HT1080 (cell line): ENCODE measurements at regions not wholly inside any gene's neighbourhood (a gene's known extent, or its start where the extent isn't known, plus 50 kb on each side); places are given as distances from the start of the nearest gene placed in this dataset.
"Not testable (repeated sequence)": the region's sequence is repeated elsewhere in the genome, so short reads cannot be mapped to it uniquely, and the experiment has no call there.

Experiments
- DNase-seq: peaks from one replicate; pipeline ENCODE4 v3.0.0-alpha.2; 2015; ENCODE audit warnings: low read depth

DNA sequence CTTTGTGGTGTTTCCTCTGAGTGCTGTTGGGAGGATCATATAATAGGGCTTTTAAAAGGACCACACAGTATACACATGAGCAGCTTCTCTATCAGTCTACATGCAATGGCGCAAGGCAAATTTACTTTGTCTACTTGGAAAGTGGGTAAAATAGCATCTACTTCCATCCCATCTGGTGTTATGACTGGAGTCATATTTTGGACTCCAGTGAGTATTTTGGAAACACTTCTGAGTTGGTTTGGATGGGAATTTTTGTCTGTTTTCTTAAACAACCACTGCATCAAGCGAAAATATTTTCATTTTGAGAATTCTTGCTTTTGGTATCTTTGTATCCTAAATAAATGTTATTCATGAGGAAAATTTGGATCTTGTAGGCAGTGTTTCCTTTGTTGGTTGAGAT, 220.8 kb downstream of the NMUR2 start:
- DNase-seq, result no peak

DNA sequence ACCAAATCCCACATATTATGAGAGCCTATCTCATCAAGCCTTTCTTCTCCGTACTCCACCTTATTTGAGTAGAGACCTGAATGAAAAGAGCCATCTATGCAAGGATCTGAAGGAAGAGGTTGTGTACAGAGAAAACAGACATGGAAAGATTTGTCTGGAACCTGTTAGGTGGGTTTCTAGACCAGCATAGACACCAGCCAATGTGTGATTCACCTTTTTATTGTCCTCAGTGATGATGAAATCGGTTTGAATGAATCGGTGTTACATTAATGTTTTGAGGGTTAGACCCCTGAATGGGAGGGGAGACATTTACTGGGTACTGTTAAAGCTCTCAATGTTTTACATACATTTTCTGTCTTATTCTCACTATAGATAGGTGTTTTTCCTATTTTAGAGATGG, 223.6 kb downstream of the NMUR2 start:
- no peak for DNase-seq

DNA sequence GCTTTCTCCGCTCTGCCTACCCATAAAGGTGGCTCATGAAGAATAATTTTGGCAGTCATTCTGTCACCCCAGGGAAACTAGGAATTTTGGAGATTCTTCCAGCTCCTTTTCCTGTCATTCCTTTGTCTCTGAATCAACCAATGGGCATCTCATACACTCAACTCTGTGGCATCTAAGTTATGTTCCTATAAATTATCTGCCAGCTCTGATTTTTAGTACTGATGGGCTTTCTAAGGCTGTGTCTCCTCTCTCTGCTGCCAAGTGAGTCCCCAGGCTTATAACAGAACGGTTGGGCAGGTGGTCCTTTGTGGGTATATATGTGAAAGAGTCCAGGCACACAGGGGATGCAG, 226.8 kb downstream of the NMUR2 start:
- DNase-seq, result no peak

DNA sequence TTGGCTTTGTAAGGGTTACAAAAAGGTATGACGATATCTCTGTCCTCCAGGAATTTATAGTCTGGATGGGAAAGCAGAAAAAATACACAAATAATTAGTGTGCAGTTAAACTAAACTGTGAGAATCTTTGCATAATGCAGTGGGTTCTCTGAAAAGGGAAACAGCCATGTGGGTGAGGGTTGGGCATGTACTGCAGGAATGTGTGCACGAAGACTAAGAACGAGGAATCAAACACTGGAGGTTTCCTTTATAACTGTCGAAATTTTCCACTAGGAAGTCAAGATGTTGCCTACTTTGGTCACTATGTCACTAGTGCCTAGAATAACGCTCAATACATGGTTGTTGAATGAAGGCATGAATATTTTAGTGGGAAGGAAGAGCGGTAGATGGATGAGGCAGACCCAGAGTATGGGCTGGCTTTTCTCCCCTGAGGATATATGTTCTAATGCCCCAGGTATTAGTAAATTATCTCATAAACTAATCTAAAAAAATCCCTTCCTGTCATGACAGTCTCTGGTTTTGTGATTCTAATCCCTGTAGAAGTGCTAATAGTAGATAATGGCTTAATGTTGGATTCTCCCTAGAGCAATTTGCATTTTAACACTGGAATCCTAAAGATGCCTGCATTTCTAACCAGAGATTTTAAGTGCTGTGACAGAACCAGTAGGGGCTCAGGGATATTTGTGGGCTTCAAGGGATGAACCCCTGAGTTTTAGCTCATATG, 227.3 kb downstream of the NMUR2 start:
- DNase-seq, result no peak

DNA sequence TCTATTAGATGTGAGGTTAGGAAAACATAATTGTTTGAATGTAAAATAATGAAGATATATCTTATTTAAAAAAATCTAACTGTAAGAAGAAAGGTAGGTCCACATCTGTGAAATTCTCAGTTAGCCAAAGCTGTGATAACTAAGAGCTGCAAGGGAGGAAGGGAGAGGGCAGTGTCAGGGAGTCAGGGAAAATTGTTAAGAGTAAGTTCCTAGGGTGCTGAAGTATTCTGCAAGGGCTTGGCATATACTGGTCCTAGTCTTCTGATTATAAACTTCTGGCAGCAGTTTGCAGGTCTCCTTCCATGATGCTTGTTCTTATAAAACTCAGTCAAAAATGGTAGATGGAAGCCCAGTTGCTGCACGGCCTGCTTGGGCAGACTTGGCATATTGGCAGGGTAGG, 233.2 kb downstream of the NMUR2 start:
- no peak for DNase-seq

DNA sequence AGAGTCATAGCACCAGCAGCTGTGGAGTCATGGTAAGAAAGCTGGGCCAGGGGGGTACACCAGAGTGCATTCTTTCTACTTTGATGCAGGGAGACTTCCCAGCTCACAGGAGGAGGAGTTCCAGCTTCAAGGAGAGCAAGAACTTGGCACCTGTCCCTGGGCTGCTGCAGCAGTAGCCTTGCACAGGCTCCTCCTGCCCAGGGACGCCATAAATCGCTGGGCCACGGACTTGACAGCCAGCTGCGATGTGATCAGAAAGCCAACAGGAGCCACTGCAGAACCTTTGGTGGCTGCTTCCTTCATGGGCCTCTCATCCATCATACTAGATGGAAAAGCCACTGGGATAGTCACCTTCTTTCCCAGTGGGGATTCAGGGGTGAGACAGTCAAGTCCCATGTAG, 234.7 kb downstream of the NMUR2 start:
- DNase-seq, result no peak

DNA sequence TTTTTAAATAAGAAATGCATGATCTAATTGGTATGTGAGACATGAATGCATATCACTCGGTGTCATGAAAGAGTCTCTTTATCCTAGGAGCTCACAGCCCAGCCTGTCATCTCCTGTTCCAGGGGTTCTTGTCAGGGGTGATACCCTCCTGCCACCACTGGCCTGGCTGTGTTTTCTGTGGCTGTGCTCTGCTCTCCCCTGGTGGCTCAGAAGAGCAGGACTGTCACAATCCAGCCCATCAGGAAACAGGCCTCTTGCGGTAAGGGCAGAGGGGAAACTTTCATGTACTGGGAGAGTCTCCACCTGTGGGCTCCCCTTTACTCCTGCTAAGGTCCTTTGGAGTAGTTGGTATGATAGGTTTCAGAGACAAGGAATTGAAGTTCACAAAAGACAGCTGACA, 240.2 kb upstream of the GLRA1 start:
- DNase-seq, result no peak

DNA sequence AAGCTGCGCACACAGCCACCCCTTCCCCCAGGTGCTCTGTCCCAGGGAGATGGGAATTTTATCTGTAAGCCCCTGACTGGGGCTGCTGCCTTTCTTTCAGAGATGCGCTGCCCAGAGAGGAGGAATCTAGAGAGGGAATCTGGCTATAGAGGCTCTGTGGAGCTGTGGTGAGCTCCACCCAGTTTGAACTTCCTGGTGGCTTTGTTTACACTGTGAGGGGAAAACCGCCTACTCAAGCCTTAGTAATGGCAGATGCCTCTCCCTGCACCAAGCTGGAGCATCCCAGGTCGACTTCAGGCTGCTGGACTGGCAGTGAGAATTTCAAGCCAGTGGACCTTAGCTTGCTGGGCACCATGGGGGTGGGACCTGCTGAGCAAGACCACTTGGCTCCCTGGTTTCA, 235.2 kb upstream of the GLRA1 start:
- not testable (repeated sequence) for DNase-seq

DNA sequence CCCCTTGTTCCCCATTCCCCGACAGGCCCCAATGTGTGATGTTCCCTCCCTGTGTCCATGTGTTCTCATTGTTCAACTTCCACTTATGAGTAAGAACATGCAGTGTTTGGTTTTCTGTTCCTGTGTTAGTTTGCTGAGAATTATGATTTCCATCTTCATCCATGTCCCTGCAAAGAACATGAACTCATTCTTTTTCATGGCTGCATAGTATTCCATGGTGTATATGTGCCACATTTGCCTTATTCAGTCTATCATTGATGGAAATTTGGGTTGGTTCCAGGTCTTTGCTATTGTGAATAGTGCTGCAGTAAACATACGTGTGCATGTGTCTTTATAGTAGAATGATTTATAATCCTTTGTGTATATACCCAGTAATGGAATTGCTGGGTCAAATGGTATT, 229.8 kb upstream of the GLRA1 start:
- DNase-seq, result not testable (repeated sequence)

DNA sequence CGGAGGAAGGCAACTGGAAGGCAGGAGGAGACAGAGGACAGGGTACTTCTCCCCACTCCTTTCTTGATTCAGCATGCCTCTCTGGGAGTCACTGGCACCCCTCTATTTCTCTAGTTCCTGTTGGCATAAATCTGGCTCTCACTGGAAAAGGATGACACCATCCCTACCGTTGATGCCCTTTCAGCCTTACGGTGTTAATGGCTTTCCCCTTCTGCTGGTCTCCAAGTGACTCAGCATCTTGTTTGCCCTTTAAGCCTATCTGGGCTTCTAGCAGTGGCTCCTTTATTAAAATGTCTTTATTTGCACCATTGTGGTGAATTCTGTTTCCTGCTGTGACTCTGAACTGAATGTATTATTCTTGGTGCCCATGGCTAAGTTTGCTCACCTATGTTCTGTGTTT, 227.3 kb upstream of the GLRA1 start:
- DNase-seq, result peak; percentile 17

DNA sequence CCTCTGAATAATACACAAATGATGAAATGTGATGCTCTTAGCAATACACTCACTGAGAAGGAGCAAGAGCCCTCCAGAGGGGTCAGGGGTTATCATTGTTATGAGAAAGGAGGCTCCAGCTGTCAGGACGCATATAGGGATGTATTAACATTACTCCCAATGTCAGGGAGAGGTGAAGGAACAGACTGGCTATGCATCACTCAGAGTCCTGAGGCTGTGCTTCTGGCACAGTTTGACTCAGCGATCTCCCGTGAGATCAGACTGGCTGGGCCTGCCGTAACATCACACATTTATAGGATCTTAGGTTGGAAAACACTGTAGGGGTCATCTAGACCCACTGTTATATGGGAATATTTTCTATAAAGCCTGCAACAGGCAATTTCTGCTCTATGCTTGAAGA, 226.5 kb upstream of the GLRA1 start:
- DNase-seq, result no peak

DNA sequence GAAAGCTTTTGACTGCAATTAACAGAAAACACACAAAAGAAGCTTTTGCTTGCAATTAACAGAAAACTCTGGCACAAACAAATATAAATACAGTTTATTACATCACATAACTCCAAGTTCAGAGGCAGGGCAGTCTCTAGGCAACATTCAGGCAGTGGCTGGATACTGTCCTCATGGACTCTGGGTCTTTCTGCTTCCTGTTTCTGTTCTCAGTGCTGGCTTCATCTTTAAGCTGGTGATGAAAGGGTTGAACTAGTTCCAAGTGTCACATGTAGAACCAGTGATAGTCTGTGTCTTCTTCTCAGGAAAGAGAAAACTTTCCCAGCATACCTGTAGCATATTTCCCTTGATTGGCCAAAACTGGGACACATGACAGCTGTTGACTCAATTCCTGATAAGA, 222.6 kb upstream of the GLRA1 start:
- no peak for DNase-seq

DNA sequence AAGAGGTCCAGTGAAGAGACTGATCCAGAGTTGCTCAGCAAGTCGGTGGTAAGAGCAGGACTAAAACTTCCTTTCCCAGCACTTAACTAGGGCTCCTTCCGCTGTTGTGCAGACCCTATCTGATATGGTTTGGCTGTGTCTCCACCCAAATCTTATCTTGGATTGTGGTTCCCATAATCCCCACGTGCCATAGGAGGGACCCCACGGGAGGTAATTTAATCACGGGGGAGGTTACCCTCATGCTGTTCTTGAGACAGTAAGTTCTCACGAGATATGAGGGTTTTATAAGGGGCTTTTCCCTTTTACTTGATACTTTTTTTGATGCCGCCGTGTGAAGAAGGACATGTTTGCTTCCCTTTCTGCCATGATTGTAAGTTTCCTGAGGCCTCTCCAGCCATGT, 221.9 kb upstream of the GLRA1 start:
- no peak for DNase-seq

DNA sequence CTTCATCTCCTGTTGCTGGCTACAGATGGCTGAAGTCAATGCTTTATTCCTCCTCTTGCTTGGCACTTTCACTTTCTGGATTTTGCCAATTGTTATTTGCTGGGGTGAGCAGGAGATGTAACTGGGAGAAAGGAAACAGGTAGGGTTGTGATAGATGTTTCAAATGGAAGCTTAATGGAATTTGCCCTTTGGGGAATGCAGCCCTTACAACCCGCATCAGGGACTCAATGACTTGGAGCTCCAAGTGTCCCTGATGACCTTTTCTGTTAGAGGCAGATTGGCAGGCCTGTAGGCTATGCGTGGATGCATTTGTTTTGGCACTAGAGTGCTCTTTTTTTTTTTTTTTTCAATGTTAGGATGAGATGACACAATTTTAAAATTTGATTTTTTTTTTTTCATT, 219.9 kb upstream of the GLRA1 start:
- DNase-seq, result no peak

DNA sequence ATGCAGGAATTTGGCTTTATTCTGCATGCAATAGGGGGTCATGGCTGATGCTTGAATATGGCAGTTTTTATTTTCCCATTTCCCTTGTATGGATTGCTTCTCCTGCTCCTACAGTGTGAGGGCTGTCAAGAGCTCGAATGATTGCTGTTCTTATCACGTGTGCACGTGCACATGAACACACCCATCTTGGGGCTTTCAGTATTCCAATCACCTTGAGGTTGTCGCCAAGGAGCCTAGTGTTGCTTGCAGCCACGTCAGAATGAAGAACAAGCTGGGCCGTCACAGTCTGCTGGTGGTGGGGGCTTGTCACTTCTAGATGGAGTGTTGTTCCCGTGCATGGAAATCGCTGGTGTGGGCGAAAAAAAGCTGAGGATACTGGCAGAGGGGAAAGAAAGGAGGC, 219.4 kb upstream of the GLRA1 start:
- no peak for DNase-seq

DNA sequence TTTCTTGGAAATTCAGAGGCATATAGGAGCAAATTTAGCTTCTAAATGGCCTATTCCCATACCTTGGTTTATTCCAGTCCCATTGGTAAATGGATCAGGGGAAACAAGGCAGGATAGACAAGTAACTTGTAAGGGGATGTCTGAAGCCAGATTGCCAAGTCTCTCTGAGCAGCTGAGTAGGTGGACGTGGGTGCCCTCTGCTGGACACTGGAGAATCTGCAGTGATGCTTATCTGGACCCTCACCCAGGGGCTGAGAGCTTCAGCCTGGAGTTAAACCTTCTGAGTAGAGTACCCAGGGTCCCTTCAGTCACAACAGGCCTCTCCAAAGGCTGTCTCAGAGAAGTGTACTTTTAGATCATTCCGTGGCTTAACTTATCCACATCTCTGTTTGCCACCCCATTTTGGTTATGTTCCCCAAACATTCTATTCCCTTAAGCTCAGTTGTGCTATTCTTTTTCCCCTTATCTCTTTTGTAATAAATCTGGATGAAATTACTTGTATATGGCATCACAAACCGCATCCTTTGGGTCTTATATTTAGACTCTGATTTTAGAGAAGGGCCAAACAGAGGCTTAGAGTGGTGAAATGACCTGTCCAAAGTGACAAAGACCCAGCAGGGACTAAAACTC, 218.3 kb upstream of the GLRA1 start:
- DNase-seq, result peak; percentile 37

DNA sequence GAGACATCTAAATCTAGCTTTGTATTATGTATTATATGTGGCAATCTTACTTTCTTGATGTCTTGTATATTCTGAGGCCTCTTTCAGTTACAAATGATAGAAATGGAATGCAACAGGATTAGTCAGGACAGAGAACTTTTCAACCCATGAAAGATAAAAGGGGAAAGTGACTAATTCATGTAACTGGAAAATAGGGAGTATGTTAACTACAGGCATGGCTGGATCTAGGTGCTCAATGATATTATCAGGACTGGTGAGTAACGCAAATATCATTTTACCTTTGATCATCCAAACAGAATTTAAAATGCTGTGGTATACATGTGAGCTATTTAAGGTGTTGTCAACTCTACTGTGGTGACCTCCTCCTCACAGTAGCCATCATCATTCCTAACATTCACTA, 215.7 kb upstream of the GLRA1 start:
- DNase-seq, result no peak

DNA sequence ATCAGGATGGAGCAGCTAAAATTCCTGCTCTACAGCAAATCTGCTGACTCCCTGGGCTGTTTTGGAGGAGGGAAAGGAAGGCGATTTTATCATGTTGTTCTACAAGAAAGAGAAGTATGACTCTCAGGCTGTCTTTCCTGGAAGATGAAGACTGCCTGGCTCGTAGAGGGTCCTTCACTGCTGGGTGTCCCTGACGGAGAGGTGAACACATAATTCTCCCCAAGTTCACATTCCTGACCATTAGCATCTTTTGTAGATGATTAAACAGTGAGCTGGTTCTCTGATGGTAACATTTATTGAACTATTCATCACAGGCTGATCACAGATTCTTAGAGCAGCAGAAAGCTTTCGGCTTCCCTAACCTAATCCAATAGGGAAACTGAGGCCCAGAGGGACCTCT, 212.4 kb upstream of the GLRA1 start:
- DNase-seq, result no peak

DNA sequence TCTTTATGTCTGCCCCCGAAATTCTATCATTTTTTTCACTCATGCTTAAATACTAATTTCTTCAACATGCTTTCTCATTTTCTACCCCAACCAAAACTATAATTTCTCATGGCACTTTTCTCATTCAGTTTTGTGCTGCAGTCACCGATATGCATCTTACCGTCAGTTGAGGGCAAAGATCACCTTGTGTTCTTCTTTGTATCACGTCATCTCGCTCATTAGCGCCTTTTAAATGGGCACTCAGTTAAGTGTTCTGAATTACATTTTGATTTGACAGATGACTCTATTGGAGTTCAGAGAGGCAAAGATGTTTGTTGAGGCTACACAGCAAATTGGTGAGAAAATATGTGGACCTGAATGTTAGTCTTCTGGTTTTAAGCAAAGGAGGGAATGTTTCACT, 211.7 kb upstream of the GLRA1 start:
- DNase-seq, result no peak

DNA sequence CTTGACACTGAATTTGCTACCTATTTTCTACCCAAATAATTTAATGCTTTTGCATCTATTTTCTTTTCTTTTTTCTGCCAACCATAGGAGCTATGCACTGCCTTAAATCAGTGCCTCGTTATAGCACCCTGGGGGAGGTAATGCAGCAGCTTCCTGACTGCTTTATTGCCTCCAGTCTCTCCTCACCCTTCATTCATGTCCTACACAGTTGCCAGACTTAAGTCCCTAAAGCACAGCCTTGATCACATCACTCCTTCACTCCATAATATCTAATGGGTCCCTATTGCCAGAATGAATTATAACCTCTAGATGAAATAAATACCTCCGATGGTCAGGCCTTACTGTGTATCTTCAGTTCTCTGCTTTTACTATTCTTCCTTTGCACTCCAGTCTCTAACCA, 211.2 kb upstream of the GLRA1 start:
- no peak for DNase-seq

DNA sequence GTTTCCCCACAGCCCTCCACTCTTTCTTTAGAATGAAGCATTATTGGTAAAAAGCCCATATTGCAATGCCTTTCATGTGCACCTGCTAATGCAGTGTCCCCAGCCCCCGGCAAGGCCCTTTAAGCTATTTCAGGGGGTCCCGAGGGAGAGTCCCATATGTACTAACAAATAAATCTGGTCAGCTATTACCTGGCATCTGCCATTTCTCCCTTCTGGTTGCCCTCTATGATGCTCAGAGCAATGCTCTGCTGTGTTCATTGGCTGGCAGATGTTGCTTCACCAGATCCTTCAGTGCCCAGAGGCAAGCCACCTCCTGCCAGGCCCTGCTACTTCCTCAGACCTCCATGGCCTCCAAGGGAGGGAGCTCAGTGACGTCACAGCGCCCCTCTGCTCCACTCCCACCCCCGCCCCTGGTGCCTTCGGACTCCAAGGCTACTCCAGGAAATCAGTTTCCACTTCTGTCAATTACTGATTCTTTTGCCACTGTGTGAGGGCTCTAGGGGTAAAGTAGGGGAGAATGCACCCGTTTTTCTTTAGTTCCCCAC, 201.1 kb upstream of the GLRA1 start:
- DNase-seq, result no peak

DNA sequence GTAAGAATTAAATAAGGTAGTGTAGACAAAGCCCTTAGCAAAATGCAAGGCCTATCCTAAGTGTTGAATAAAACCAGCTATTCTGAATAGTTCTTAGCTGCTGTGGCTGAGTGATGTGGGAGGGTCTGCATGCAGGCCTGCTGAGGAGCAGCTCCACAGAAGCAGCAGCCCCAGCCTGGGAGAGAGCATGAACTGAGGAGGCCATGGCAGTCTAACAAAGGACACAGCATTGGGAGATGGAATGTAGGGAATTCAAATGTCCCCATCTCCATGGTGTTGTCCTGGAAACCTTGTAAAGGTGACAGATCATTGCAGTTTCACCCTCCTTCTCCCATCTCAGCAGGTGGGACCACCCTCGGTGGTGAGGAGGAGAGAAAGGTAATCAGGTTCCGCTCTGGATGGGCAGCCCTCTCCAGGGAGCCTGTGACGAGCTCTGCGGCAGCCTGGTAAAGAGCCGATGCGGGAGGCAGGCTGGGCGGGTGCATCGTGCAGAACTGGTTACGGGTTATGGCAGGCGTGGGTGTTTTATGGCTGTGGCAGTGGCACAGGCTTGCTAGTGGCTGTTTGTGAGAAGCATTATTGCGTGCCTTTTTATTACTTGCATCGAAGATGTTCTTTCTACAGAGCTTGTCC, 199.9 kb upstream of the GLRA1 start:
- DNase-seq, result no peak
